Head of caudate nucleus (tissue), 42 donors: ENCODE measurements at regions not wholly inside any gene's neighbourhood (a gene's known extent, or its start where the extent isn't known, plus 50 kb on each side); places are given as distances from the start of the nearest gene placed in this dataset.
A peak's percentile ranks its signal among the peaks of the same experiment; 100 is the strongest.
"Not testable (repeated sequence)": the region's sequence is repeated elsewhere in the genome, so short reads cannot be mapped to it uniquely, and the experiment has no call there.

Source experiments
- DNase-seq, 42 donors: peaks; one replicate each; pipeline versions ENCODE4 v3.0.0 to v3.0.0-alpha.2; 2020 to 2021; ENCODE audit warnings: mixed read lengths in 7 of 42
- intact Hi-C: fragments of 100-400 bp; cut with DNase I; formaldehyde crosslinking; loops from one replicate; pipeline ENCODE4 v1.15.0; 2022

DNA sequence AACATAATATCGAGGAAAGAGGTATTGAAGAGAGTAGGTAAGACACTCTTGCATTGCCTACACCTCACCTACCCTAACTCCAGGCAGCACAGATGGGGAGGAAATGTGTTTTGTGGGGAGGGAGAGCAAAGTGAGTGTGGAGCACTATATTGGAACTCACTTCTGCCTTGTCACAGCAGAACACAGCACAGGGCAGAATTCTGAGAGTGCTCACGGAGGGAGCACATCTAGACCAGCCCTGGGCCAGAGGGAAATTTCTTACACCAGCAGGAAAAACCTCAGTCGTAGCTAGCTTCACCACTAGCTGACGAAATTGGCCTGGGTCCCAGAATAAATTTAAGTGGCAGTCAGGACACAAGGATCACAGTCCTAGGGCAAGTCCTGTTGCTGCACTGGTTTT is 517.3 kb downstream of the TMA16 start:
- intact Hi-C loops, result loop anchor here (5.0 kb wide), 1 partner anchor 459 kb away; no protein-coding TSS in a partner anchor

DNA sequence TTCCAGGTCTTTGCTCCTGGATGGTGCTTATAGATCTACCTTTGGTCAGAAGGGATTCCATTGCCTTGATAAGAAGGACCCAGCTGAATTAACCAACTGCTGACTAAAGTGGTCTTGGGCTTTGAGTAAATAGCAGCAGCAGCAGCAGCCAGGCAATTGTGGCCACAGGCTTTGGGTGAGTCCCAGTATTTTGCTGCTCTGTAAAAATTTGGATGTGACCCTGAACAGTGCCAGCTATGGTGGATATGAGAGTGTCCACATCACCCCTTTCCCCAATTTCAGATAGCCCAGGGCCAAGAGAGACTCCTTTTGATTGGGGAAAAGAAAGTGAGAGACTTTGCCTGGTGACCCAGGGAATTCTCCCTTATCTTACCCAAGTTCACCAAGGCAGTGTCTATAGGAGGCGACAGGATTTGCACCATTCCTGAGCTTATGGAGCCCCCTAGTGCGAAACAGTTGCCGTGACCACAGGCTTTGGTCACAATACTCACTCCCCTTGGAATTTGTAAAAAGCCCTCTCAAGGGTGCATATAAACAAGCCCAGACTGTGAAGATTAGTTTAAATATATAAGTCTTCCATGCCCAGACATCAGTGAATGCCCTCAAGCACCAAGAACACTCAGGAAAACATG is 518.0 kb downstream of the TMA16 start:
- intact Hi-C loops, result loop anchor here (5.0 kb wide), 1 partner anchor 460 kb away; no protein-coding TSS in a partner anchor
- peak in 25 of 42 donors; percentile 11 to 71 (median 31) for DNase-seq

More for the DNA sequence above, 517.3 kb downstream of the TMA16 start:
- DNase-seq, result peak in 1 of 42 donors; percentile 17

DNA sequence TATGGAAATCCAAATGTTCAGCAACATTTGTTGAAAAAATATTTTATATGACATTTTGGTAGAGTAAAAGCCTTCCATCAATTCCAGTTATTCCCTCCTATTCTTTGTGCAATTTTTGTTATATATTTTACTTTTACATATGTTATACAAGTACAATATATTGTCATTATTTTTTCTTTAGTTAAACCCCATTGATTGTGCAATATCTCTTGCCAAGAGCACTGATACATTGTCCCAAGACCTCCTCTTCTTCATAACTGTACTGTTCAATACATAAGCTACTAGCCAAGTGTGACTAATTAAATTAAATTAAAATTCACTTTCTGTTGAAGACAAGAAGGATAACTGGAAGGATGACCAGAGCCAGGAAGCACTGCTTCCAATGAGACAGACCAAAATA is 527.5 kb downstream of the TMA16 start:
- DNase-seq, result no peak

DNA sequence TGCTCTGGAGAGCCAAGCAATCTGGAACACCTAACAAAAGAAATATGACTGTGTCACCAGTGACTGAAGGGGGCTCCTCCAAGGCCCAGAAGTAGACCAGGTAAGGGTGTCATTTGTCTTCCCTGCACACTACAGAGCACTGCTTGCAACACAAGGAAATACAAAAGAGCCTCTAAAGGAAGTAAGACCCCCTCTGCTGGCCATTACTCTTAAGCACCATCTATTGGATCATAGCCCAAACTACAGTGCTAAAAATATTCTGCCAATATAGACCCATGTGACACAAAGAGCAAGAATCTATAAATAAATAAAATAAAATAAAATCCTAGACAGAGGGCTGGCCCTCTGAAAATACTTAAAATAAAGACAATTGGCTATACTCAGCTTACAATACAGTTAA is 528.7 kb downstream of the TMA16 start:
- DNase-seq, result no peak
- intact Hi-C loops, result no loop called here

More for the DNA sequence above, 527.5 kb downstream of the TMA16 start:
- intact Hi-C loops, result no loop called here

DNA sequence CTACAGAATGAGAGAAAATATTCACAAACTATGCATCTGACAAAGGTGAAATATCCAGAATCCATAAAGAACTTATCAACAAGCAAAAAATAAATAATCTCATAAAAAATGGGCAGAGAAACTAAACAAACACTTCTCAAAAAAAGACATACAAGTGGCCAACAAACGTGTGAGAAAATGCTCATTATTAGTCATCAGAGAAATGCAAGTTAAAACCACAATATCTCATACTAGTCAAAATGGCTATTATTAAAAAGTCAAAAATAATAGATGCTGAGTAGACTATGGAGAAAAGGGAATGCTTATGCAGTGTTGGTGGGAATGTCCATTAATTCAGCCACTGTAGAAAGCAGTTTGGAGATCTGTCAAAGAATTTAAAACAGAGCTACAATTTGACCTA is 533.3 kb downstream of the TMA16 start:
- no peak for DNase-seq
- intact Hi-C loops, result no loop called here

GRCh38 chr4:164039482-164039881 is 545.0 kb downstream of the TMA16 start:
- no peak for DNase-seq
- intact Hi-C loops, result no loop called here

- DNase-seq, result no peak
- intact Hi-C loops, result no loop called here
Observed at GRCh38 chr4:164056426-164057142, 562.1 kb downstream of the TMA16 start.

- DNase-seq, result no peak
- intact Hi-C loops, result no loop called here
Observed at GRCh38 chr4:164058776-164059445, 564.4 kb downstream of the TMA16 start.

DNA sequence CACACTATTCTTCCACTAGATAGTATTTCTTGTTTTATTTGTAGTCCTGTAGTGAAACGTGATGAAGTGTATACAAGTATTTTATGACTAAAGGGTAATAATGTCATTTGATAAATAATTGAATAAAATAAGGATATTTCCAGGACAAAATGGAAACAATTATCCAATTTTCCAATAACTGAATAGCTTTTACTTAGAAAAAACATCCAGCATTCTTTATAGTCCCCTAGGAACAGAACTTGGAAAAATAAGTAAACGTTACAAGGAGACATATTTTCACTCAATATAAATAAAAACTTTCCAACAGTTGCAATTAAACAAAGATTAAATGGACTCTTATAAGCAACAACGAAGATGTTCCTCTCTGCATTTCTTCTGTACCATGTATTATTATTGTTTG is 566.0 kb downstream of the TMA16 start:
- intact Hi-C loops, result no loop called here
- DNase-seq, result no peak

- intact Hi-C loops, result no loop called here
- no peak for DNase-seq
Observed at GRCh38 chr4:164068392-164068791, 573.9 kb downstream of the TMA16 start.

GRCh38 chr4:164070625-164071024 is 576.1 kb downstream of the TMA16 start:
- DNase-seq, result no peak
- intact Hi-C loops, result no loop called here

GRCh38 chr4:164081371-164081770 is 586.9 kb downstream of the TMA16 start:
- intact Hi-C loops, result no loop called here
- DNase-seq, result no peak

GRCh38 chr4:164081801-164082200 is 587.3 kb downstream of the TMA16 start:
- intact Hi-C loops, result no loop called here
- no peak for DNase-seq

DNA sequence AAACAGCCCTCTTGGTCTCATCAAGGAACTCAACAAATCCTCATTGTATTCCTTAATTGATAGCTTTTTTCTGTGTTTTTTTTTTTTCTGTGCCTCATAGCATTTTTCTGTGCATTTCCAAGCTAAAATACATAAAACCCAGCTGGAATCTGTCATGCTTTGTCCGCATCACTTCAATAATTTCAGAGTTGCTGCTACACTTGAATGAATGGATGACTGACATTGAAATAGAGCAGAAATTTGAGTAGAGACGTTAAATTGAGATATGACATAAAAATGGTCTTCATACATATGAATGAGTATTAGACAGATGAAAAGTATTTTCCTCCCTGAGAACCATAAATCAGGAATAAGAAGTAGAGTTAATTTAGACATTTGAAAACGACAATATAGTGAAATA is 593.2 kb downstream of the TMA16 start:
- intact Hi-C loops, result no loop called here
- no peak for DNase-seq

GRCh38 chr4:164095313-164096110 is 601.0 kb downstream of the TMA16 start:
- intact Hi-C loops, result no loop called here
- no peak for DNase-seq

GRCh38 chr4:164096766-164097518 is 602.5 kb downstream of the TMA16 start:
- intact Hi-C loops, result no loop called here
- DNase-seq, result no peak

DNA sequence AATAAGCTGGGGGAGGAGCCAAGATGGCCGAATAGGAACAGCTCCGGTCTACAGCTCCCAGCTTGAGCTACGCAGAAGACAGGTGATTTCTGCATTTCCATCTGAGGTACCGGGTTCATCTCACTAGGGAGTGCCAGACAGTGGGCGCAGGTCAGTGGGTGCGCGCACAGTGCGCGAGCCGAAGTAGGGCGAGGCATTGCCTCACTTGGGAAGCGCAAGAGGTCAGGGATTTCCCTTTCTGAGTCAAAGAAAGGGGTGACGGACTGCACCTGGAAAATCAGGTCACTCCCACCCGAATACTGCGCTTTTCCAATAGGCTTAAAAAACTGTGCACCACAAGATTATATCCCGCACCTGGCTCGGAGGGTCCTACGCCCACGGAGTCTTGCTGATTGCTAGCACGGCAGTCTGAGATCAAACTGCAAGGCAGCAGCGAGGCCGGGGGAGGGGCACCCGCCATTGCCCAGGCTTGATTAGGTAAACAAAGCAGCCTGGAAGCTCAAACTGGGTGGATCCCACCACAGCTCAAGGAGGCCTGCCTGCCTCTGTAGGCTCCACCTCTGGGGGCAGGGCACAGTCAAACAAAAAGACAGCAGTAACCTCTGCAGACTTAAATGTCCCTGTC is 606.4 kb downstream of the TMA16 start:
- intact Hi-C loops, DNase-seq: not testable (repeated sequence)

DNA sequence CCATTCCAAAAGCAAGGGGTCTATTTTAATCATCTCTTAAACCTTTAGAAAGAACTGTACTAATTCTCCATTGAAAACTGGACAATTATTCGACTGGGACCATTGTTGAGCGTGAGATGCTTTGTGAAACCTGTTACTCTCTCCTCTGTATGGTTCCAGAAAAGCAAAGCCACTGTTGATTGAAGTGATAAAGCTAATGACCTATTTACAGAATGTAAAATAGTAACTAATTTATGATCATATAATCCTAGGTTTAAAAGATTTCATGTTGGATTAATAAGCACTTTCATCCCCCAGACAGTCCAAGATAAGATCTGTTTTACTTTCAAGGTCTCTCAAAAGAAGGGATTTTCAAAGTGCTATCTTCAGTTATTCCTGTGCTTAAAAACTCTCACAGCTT is 614.5 kb downstream of the TMA16 start:
- DNase-seq, result no peak
- intact Hi-C loops, result no loop called here
